ENCODE measurements at regions not wholly inside any gene's neighbourhood (a gene's known extent, or its start where the extent isn't known, plus 50 kb on each side); places are given as distances from the start of the nearest gene placed in this dataset.
"Not testable (repeated sequence)": the region's sequence is repeated elsewhere in the genome, so short reads cannot be mapped to it uniquely, and the experiment has no call there.

DNA sequence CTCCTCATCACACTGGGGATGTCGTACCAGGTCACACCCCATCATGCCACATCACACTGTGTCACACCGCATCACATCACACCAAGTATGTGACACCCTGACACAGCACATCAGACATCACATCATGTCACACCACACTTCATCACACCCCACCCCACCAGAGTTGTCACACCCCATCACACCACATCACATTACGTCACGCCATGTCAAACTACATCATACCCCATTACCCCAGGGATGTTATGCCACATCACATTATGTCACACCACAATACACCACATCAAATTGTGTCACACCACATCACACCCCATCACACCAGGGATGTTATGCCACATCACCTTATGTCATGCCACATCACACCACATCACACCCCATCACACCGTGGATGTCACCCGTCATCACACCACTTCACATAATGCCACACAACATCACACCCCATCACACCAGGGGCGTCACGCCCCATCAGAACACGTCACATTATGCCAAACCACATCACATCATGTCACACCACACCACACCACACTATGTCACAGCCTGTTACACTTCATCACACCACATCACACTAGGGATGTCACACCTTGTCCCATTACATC lies 133.6 kb downstream of the TMEM121 start:
- DNase-seq = no peak
- no peaks in the 10 kb centered on the region for H3K36me3 Mint-ChIP-seq (ENCODE audit: low read depth)
- H3K4me3 Mint-ChIP-seq = no peak overlapping the region
- peaks cover 66% of the 10 kb centered on the region for H3K9me3 Mint-ChIP-seq
- H3K27ac Mint-ChIP-seq = no peak overlapping the region
- no peaks in the 10 kb centered on the region for H3K4me1 Mint-ChIP-seq
- TF ChIP-seq, protein P1, sequence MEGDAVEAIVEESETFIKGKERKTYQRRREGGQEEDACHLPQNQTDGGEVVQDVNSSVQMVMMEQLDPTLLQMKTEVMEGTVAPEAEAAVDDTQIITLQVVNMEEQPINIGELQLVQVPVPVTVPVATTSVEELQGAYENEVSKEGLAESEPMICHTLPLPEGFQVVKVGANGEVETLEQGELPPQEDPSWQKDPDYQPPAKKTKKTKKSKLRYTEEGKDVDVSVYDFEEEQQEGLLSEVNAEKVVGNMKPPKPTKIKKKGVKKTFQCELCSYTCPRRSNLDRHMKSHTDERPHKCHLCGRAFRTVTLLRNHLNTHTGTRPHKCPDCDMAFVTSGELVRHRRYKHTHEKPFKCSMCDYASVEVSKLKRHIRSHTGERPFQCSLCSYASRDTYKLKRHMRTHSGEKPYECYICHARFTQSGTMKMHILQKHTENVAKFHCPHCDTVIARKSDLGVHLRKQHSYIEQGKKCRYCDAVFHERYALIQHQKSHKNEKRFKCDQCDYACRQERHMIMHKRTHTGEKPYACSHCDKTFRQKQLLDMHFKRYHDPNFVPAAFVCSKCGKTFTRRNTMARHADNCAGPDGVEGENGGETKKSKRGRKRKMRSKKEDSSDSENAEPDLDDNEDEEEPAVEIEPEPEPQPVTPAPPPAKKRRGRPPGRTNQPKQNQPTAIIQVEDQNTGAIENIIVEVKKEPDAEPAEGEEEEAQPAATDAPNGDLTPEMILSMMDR (IDR thresholded peaks at IDR 0.05) = no peak
- H3K27me3 Mint-ChIP-seq (ENCODE audit: low read depth, poor library complexity) = no peaks in the 10 kb centered on the region

DNA sequence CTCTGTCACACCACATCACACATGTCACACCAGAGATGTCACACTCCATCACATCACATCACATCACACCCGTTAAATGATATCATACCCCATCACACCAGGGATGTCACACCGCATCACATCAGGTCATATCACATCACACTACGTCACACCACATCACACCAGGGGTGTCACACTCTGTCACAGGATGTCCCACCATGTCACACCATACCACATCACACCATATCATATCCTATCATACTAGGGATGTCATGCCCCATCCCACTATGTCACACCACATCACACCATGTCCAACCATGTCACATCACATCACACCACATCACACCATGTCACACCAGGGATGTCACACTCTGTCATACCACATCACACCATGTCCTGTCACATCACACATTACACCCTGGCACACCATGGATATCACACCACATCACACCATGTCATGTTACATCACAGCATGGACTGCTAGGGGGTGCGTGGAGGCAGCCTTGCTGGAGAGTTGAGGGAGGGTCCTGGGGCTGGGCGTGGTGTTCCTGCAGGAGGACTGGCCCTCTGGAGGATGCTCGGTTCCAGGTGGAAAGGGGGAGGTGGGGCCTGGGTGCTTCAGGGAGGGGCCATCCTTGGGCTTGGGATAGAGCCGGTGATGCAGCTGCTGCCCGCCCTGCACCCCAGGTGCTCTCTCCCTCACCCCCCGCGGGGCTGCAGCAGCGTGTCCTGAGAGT lies 134.6 kb downstream of the TMEM121 start:
- H3K36me3 Mint-ChIP-seq (ENCODE audit: low read depth) = no peaks in the 10 kb centered on the region
- H3K4me1 Mint-ChIP-seq = no peaks in the 10 kb centered on the region
- H3K4me3 Mint-ChIP-seq = no peak overlapping the region
- peaks cover 74% of the 10 kb centered on the region for H3K9me3 Mint-ChIP-seq
- H3K27ac Mint-ChIP-seq = no peak overlapping the region
- H3K27me3 Mint-ChIP-seq (ENCODE audit: low read depth, poor library complexity) = no peaks in the 10 kb centered on the region
- DNase-seq = no peak
- TF ChIP-seq, protein P1 (IDR thresholded peaks at IDR 0.05) = no peak

DNA sequence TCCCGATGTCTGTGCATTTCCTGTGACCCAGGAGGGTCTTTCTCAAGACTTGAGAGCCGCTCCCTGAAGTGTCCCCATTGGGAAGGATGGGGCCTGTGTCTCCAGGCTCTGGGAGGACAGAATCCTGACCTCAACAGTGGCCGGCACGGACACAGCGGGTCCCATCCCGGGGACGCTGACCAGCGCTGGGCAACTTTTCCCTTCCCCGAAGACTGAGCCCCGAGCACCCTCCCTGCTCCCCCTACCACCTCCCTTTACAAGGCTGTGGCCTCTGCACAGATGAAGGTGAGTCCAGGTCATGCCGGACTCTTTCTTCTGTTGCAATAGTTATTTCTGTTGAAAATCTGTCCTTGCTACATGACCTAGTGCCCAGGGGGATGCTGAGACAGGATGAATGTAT lies 135.7 kb downstream of the TMEM121 start:
- H3K36me3 Mint-ChIP-seq (ENCODE audit: low read depth); H3K4me1 Mint-ChIP-seq; DNase-seq; H3K27me3 Mint-ChIP-seq (ENCODE audit: low read depth, poor library complexity); H3K4me3 Mint-ChIP-seq; H3K27ac Mint-ChIP-seq: not testable (repeated sequence)
- peaks cover 75% of the 10 kb centered on the region for H3K9me3 Mint-ChIP-seq

DNA sequence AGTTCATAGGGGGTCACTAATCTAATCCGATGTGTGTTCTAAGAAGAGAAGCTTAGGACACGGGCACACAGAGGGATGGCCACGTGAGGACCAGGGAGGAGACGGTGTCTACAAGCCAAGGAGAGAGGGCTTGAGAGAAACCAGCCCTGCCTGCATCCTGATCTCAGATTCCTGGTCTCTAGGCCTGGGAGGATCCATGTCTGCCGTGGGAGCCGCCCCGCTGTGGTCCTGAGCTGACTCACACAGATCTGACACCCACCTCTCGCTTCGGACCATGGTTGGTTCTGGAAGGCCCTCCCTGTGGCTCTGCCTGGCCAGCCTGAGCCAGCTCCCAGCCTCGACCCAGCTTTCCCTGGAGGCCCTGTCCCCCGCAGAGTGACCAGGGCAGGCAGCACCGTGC lies 136.2 kb downstream of the TMEM121 start:
- H3K4me3 Mint-ChIP-seq; H3K27me3 Mint-ChIP-seq (ENCODE audit: low read depth, poor library complexity); H3K36me3 Mint-ChIP-seq (ENCODE audit: low read depth); H3K27ac Mint-ChIP-seq; DNase-seq; H3K4me1 Mint-ChIP-seq: not testable (repeated sequence)
- H3K9me3 Mint-ChIP-seq = peaks cover 75% of the 10 kb centered on the region

DNA sequence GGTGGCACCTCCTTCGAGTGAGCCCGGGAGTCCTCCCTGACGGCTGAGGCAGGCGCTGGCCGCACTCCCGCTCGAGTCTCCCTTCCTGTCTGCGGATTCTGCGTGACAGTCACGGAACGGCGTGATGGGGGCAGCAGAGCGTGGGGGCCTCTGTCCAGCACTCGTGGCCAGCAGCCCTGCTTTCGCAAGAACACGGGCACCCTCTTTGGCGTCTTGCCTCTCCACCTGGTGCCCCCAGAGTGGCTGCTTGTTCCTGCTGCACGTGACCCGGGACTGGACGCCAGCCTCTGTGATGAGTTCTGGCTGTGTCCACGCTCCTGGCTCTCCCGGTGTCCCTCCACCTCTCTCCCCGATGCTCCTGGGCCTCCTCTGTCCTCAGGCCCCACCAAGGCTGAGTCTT lies 136.9 kb downstream of the TMEM121 start:
- H3K4me3 Mint-ChIP-seq; H3K36me3 Mint-ChIP-seq (ENCODE audit: low read depth); H3K4me1 Mint-ChIP-seq; DNase-seq; H3K27me3 Mint-ChIP-seq (ENCODE audit: low read depth, poor library complexity); H3K27ac Mint-ChIP-seq: not testable (repeated sequence)
- peaks cover 73% of the 10 kb centered on the region for H3K9me3 Mint-ChIP-seq

DNA sequence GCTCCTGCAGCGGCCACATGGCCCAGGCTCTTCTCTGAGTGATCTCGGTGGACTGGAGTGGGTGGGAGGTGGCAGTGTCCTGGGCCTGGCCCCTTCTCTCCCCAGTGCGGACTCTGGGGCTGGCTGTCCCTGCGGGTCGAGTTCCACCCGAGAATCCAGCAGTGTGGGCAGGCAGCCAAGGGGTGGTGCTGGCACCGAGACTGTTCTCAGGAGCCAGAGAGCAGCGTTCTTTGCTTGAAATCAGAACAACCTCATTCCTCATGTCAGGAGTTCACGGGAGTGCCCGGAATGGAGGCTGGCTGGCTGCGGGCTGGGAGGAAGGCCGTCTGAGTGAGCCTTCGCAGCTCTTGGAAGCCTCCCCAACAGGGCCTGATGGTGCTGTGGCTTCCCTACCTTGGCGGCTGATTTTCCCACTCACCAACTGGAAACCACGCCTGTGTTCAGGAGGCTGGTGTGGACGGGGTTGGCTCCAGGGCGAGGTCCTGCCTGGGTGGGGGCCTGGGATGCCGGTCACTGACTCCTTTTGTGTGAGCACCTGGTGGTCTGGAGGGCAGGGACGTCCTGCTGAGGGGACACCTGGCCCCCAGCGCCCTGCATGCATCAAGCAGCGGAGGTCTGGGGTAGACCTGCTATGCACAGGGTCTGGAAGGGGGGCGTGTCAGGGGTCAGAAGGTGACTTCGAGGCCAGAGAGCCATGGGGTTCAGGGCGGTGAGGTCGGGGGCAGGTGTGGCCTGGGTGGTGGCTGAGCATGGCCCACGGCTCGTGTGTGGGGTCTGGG lies 137.6 kb downstream of the TMEM121 start:
- not testable (repeated sequence) for H3K36me3 Mint-ChIP-seq (ENCODE audit: low read depth); H3K27ac Mint-ChIP-seq; DNase-seq; H3K4me3 Mint-ChIP-seq; H3K27me3 Mint-ChIP-seq (ENCODE audit: low read depth, poor library complexity); H3K4me1 Mint-ChIP-seq
- H3K9me3 Mint-ChIP-seq = peaks cover 73% of the 10 kb centered on the region

DNA sequence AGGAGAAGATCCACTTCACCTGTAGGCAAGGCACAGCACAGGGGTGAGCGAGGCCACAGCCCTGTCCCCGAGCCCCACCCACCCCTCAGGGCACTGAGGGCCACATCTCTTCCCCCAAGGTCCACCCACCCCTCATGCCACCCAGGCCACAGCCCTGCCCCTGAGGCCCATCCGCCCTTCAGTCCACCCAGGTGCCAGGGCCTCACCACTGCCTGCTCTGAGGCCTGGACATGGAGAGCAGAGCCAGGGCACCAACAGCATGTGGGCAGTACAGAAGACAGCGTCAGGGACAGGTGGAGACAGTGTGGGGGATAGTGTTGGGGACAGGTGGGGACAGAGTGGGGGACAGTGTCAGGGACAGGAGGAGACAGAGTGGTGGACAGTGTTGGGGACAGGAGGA lies 138.3 kb downstream of the TMEM121 start:
- no peaks in the 10 kb centered on the region for H3K27me3 Mint-ChIP-seq (ENCODE audit: low read depth, poor library complexity)
- H3K36me3 Mint-ChIP-seq (ENCODE audit: low read depth) = no peaks in the 10 kb centered on the region
- H3K4me3 Mint-ChIP-seq = no peak overlapping the region
- no peak for DNase-seq
- no peak overlapping the region for H3K27ac Mint-ChIP-seq
- TF ChIP-seq, protein P1 (IDR thresholded peaks at IDR 0.05) = no peak
- no peaks in the 10 kb centered on the region for H3K4me1 Mint-ChIP-seq
- peaks cover 72% of the 10 kb centered on the region for H3K9me3 Mint-ChIP-seq
